Daoy (cell line): ENCODE measurements at regions not wholly inside any gene's neighbourhood (a gene's known extent, or its start where the extent isn't known, plus 50 kb on each side); places are given as distances from the start of the nearest gene placed in this dataset.
"Not testable (repeated sequence)": the region's sequence is repeated elsewhere in the genome, so short reads cannot be mapped to it uniquely, and the experiment has no call there.

Source experiments
- DNase-seq: peaks from one replicate; pipeline ENCODE4 v3.0.0-alpha.2; 2015; ENCODE audit warnings: low read depth

DNA sequence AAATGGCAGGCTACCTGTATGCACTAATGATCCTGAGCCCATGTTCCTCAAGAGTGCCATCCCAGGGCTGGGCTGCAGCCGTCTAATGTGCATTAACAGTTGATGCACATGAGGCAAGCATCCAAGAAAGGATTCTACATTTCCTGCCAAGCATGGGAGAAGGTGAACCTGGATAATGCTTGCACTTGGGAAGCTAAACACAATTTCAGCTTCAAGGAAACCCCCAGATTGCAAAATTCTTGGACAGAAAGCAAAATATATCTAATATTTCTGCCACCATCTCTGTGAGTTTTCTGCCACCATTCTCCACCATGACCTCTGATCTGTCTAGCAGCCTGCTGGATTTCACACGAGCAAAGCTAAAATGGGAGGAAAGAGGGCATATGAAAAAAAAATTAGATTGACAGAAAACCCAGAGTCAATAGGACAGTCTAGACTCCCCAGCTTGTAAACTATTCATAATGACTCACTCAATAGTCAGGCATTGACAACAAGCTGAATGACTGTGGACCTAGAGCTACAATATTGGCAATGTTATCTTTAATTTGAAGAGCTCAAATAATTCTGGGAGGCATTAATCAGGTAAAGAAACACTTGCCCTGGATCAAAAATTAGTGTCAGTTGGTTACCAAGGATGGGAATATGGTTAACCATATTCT lies 91.9 kb upstream of the BCL2L14 start:
- DNase-seq = no peak

GRCh38 chr12:11980115-11980514 lies 90.6 kb upstream of the BCL2L14 start:
- DNase-seq = no peak

DNA sequence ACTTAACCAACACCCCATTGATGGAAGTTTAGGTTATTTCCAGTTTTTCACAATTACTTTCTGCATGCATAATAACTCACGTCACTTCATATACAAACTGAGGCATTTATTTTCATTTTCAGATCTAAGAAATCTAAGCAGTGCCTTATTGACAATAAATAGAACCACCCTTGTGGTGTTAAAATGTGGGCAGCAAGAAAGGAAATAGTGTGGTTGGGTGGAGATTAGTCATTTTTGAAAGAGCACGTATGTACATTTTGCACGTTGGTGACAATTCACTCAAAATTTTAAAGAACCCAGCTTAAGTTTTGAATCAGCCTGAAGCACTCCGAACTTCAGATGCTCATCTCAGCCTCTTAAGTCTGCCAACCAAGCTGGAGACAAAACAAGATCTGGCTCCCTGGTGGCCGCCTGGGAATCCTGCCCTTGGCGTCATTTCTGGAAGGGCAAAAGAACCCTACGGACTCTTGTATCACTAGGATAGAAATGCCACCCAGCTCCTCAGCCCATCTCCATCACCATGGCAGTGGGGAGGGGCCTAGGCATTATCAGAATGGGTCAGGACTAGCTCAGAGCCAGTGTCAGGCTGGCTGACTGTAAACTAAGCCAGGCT lies 89.5 kb upstream of the BCL2L14 start:
- DNase-seq = peak; percentile 44

GRCh38 chr12:11984417-11984816 lies 86.3 kb upstream of the BCL2L14 start:
- DNase-seq = no peak

DNA sequence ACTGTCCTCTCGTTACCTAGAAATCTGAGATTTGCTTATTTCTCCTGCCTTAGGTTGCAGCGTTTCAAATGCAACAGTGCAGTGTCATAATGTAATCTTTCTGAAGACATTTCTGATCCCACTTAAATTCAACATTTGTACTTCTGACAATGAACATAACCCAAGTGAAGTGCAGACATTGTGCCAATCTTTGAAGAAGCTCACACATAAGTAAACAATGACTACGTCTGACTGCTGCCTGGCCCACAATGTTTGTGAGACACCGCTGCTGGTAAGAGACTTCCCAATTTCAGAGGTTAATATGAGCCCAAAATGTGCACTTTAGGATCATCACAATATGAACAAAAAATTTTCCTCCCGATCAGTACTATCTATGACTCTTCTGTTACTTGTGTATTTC lies 84.6 kb upstream of the BCL2L14 start:
- no peak for DNase-seq

DNA sequence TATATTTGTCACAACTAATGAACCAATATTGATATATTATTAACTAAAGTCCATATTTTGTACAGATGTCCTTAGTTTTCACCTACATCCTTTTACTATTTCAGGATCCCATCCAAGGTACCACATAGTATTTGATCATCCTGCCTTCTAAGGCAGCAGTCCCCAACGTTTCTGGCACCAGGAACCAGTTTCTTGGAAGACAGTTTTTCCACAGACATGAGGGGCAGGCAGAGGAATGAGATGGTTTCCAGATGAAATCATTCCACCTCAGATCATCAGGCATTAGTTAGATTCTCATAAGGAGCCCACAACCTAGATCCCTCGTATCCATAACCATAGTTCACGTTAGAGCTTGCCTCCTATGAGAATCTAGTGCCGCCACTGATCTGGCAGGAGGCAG lies 82.8 kb upstream of the BCL2L14 start:
- no peak for DNase-seq

- no peak for DNase-seq
These were observed 79.1 kb upstream of the BCL2L14 start for GRCh38 chr12:11991604-11992003.

- no peak for DNase-seq
These were observed 78.2 kb upstream of the BCL2L14 start for GRCh38 chr12:11992515-11992914.

DNA sequence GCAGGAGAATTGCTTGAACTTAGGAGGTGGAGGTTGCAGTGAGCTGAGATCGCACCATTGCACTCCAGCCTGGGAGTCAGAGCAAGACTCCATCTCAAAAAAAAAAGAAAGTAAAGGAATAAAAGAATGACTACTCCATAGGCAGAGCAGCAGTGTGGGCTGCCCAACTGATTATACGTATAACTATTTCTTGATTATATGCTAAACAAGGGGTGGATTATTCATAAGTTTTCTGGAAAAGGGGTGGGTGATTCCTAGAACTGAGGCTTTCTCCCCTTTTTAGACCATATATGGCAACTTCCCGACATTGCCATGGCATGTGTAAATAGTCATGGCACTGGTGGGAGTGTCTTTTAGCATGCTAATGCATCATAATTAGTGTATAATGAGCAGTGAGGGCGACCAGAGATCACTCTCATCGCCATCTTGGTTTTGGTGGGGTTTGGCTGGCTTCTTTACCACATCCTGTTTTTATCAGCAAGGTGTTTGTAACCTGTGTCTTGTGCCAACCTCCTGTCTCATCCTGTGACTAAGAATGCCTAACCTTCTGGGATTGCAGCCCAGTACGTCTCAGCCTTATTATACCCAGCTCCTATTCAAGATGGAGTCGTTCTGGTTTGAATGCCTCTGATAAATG lies 72.3 kb upstream of the BCL2L14 start:
- DNase-seq = peak; percentile 27

DNA sequence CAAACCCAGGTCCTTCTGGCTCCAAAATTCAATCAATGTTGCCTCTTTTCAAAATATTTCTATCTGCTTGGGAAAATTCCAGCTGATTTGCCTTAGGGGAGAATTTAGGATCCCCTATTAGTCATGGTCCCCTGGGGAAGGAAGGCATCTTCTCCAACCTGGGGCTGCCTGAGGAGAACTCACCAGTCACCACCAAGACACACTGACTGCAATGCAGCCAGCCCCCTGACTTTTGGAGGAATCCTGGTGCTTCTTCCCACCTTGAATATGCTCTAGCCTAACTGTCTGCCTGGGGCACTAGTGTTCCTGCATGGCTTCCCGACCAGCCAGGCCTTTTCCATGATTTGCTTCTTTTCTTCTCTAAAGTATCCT lies 71.8 kb upstream of the BCL2L14 start:
- DNase-seq = peak; percentile 4

GRCh38 chr12:12003609-12004008 lies 67.1 kb upstream of the BCL2L14 start:
- DNase-seq = no peak

GRCh38 chr12:12004524-12004923 lies 66.2 kb upstream of the BCL2L14 start:
- DNase-seq = no peak

DNA sequence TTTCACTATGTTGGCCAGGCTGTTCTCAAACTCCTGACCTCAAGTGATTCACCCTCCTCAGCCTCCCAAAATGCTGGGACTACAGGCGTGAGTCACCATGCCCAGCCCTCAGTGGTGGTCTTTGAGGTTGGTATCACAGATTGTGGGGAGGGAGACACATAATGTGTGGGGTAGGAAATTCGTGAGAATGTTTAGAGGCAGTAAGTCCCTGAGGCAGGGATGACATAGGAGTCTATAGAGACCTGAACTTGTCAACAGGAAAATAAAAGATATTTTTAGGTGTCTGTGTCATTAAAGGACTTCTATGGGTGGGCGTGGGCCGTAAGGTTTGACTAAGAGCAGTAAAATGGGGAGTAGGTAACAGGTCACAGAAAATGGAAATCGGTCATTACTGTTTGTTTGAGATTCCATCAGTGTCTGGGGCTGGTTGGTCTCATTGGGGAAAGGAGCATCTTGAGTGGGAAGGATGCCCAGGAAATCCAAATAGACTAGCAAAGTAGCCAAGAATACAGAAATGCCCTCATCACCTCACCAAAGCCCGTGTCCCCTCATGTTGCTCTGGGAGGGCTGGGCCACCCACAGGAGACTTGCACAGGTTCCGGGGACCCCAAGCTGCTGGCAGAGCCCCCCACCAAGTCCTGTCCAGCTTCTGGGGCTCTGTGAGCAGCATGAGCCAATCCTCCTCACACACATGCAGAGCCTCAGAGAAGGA lies 63.6 kb upstream of the BCL2L14 start:
- peak; percentile 84 for DNase-seq

GRCh38 chr12:12007713-12008231 lies 63.0 kb upstream of the BCL2L14 start:
- no peak for DNase-seq

GRCh38 chr12:12008232-12008850 lies 62.4 kb upstream of the BCL2L14 start:
- DNase-seq = peak; percentile 21

- peak; percentile 79 for DNase-seq
These were observed 61.7 kb upstream of the BCL2L14 start for GRCh38 chr12:12008931-12009611.

- DNase-seq = not testable (repeated sequence)
These were observed 60.9 kb upstream of the BCL2L14 start for GRCh38 chr12:12009749-12010276.

DNA sequence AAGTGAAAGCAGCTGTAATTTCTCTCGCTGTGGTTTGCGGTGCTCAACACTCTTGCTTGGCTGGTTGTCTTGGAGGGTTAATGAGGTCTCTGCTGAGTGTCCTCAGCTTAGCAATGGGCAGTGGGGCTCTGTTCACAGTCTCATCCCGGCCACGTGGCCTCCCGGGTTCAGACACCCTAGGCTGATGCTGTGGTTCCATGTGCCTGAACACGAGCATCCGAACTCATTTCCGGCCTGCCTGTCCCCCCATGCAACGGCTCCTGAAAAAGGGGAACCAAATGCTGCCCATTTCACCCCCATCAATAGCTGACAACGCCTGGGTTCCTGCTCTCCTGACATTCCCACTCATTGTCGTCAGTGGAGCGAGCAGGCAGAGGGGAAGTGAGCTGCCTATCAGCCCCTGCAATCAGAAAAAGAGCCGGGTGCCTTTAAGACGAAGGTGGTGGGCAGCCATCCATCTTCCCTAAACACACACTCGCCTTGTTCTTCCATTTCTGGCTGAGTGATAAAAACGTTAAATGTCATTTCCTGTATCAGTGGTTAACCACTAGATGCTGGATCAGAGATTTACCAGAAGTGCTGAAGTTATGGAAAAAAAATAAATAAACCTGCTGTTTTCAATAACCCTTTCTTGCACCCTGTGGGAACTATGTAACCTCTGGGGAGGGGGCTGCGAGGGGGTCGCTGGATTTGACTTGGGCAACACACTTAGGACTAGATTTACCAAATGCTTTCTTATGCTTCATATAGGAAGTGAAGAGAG lies 60.3 kb upstream of the BCL2L14 start:
- DNase-seq = peak; percentile 64

GRCh38 chr12:12011880-12012260 lies 58.9 kb upstream of the BCL2L14 start:
- no peak for DNase-seq

GRCh38 chr12:12015073-12015685 lies 55.6 kb upstream of the BCL2L14 start:
- no peak for DNase-seq
